Endothelial cell (in vitro differentiated cells): ENCODE measurements at regions not wholly inside any gene's neighbourhood (a gene's known extent, or its start where the extent isn't known, plus 50 kb on each side); places are given as distances from the start of the nearest gene placed in this dataset.
"Not testable (repeated sequence)": the region's sequence is repeated elsewhere in the genome, so short reads cannot be mapped to it uniquely, and the experiment has no call there.

Experiments
- DNase-seq: peaks from one replicate; pipeline ENCODE4 v3.0.0; 2021; ENCODE audit warnings: low spot score
- H3K27ac Mint-ChIP-seq: one replicate; pipeline ENCODE4 v1.8.0; 2021; ENCODE audit warnings: mixed read lengths, inconsistent platforms; ENCODE audit not compliant: unreplicated experiment
- H3K27me3 Mint-ChIP-seq: one replicate; pipeline ENCODE4 v1.8.0; 2021; ENCODE audit warnings: mild to moderate bottlenecking, moderate library complexity, mixed read lengths, inconsistent platforms; ENCODE audit not compliant: unreplicated experiment
- H3K36me3 Mint-ChIP-seq: one replicate; pipeline ENCODE4 v1.8.0; 2021; ENCODE audit warnings: mild to moderate bottlenecking, low read depth, mixed read lengths, inconsistent platforms; ENCODE audit not compliant: unreplicated experiment
- H3K4me1 Mint-ChIP-seq: one replicate; pipeline ENCODE4 v1.8.0; 2021; ENCODE audit warnings: mild to moderate bottlenecking, mixed read lengths, inconsistent platforms; ENCODE audit not compliant: unreplicated experiment
- H3K4me3 Mint-ChIP-seq: one replicate; pipeline ENCODE4 v1.8.0; 2021; ENCODE audit warnings: mild to moderate bottlenecking, mixed read lengths, inconsistent platforms; ENCODE audit not compliant: unreplicated experiment
- H3K9me3 Mint-ChIP-seq: one replicate; pipeline ENCODE4 v1.8.0; 2021; ENCODE audit warnings: mixed read lengths, inconsistent platforms; ENCODE audit not compliant: unreplicated experiment
- TF ChIP-seq, protein P1 (sequence below): fragments of 200-600 bp; sonication (generic); IDR thresholded peaks from one replicate; pipeline ENCODE4 v1.5.0; 2021; ENCODE audit warnings: antibody characterized with exemption; ENCODE audit not compliant: unreplicated experiment

GRCh38 chr7:359226-359765 lies 69.3 kb downstream of the FOXL3 start:
- DNase-seq, result no peak
- TF ChIP-seq, protein P1, sequence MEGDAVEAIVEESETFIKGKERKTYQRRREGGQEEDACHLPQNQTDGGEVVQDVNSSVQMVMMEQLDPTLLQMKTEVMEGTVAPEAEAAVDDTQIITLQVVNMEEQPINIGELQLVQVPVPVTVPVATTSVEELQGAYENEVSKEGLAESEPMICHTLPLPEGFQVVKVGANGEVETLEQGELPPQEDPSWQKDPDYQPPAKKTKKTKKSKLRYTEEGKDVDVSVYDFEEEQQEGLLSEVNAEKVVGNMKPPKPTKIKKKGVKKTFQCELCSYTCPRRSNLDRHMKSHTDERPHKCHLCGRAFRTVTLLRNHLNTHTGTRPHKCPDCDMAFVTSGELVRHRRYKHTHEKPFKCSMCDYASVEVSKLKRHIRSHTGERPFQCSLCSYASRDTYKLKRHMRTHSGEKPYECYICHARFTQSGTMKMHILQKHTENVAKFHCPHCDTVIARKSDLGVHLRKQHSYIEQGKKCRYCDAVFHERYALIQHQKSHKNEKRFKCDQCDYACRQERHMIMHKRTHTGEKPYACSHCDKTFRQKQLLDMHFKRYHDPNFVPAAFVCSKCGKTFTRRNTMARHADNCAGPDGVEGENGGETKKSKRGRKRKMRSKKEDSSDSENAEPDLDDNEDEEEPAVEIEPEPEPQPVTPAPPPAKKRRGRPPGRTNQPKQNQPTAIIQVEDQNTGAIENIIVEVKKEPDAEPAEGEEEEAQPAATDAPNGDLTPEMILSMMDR, result no peak
- Mint-ChIP-seq H3K36me3 (peaks cover 9% of the 10 kb centered on the region), H3K4me1 (peaks cover 20% of the 10 kb centered on the region), H3K9me3 (no peaks in the 10 kb centered on the region), H3K27ac (no peak overlapping the region), H3K27me3 (peaks cover 9% of the 10 kb centered on the region), H3K4me3 (no peak overlapping the region)

DNA sequence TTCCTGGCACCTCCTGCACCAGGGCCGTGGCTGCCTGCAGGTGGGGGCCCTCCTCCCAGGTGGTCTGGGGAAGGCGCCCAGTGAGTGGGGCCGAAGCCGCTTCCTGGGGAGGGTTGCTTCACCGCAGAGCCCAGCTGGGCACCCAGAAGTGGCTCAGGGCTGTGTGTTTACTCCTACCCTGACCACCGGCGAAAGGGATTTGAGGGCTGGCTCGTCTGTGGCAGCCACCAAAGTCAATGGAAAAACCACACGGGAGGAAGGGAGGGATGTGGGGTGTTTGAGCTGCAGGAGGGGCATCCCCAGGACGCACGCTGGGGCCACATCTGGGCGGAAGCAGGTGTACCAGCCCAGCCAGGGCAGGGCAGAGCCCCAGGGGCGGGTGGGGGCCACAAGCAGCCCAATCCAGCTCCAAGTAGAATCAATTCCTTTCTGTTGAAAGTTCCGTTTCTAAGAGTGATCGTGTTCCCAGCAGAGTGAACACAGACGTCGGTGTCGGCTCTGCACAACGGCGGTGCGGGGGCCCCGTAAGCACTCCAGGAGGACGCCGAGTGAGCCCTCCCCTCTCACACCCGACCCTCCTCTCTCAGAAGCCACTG lies 69.9 kb downstream of the FOXL3 start:
- Mint-ChIP-seq H3K36me3 (peaks cover 9% of the 10 kb centered on the region), H3K27ac (no peak overlapping the region), H3K27me3 (peaks cover 9% of the 10 kb centered on the region), H3K4me1 (peaks cover 20% of the 10 kb centered on the region), H3K4me3 (no peak overlapping the region), H3K9me3 (no peaks in the 10 kb centered on the region)
- TF ChIP-seq, protein P1, result no peak
- no peak for DNase-seq

DNA sequence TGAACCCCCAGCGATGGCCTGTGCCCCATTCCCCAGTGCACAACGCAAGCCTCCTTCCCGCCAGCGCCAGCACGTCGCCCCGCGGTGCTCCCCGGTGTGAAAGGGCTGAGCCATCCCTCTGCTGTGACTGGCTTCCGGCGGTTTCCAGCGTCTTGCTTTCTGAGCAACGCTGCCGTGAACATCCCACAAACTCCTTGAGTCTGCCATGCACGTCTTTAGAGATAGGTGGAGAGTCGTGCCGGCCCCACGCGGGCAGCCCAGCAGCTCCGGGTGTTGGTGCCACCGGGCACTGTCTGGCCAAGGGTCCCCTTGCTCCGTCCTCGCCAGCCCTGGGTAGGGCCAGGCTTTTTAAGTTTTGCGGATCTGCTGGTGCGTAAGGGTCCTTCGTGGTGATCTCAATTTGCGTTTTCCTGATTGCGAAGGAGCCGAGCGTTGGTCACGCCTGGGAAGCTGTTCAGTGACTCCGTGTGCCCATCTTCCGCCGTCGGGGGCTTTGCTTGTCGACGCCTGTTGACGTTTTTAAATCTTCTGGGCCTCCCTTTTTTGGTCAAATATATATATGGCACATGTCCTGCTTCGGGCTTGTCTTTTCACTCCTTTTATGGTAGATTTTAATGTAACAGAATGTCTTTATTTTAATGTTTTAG lies 70.6 kb downstream of the FOXL3 start:
- Mint-ChIP-seq H3K36me3 (peaks cover 9% of the 10 kb centered on the region), H3K9me3 (no peaks in the 10 kb centered on the region), H3K27ac (no peak overlapping the region), H3K4me1 (peaks cover 20% of the 10 kb centered on the region), H3K4me3 (no peak overlapping the region), H3K27me3 (peaks cover 9% of the 10 kb centered on the region)
- TF ChIP-seq, protein P1, result no peak
- DNase-seq, result no peak

DNA sequence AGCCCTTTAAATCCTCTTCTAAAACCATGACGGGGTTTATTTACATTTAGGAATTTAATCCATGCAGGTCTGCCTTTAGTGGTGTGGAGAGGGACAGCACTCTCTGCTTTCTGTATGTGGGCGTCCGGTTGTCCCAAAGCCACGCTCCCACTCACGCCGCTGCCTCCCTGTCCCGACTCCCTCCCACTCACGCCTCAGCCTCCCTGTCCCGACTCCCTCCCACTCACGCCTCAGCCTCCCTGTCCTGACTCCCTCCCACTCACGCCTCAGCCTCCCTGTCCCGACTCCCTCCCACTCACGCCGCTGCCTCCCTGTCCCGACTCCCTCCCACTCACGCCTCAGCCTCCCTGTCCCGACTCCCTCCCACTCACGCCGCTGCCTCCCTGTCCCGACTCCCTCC lies 71.2 kb downstream of the FOXL3 start:
- H3K9me3 Mint-ChIP-seq, H3K36me3 Mint-ChIP-seq, H3K4me3 Mint-ChIP-seq, DNase-seq, H3K27ac Mint-ChIP-seq, H3K27me3 Mint-ChIP-seq: not testable (repeated sequence)
- H3K4me1 Mint-ChIP-seq, result peaks cover 24% of the 10 kb centered on the region

DNA sequence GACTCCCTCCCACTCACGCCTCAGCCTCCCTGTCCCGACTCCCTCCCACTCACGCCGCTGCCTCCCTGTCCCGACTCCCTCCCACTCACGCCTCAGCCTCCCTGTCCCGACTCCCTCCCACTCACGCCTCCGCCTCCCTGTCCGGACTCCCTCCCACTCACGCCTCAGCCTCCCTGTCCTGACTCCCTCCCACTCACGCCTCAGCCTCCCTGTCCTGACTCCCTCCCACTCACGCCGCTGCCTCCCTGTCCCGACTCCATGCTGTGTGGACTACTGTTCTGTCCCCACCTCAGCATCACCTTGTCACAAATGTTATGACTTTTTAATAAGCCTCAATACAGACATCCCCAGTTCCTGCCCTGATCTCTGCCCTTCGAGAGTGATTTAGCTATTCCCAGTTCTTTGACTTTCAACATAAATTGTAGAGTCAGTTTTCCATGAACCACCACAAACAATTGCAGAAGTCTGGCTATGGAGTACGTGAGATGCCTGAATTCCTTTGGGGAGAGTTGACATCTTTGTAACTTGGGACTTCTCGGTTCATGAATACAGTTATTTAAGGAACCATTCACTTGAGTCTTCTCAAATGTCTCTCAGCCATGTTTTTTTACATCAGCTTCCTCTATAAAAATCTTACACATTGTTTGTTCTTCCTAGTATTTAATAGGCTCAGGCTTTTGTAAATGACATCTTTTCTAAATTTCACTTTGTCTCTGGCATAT lies 71.9 kb downstream of the FOXL3 start:
- H3K9me3 Mint-ChIP-seq, result no peaks in the 10 kb centered on the region
- peaks cover 9% of the 10 kb centered on the region for H3K36me3 Mint-ChIP-seq
- TF ChIP-seq, protein P1, result no peak
- no peak for DNase-seq
- peaks cover 13% of the 10 kb centered on the region for H3K27me3 Mint-ChIP-seq
- H3K27ac Mint-ChIP-seq, result peak overlapping the region; percentile 80
- peak overlapping the region; percentile 17 for H3K4me3 Mint-ChIP-seq
- H3K4me1 Mint-ChIP-seq, result peaks cover 31% of the 10 kb centered on the region
